GM12878 (cell line): ENCODE measurements at regions not wholly inside any gene's neighbourhood (a gene's known extent, or its start where the extent isn't known, plus 50 kb on each side); places are given as distances from the start of the nearest gene placed in this dataset.

ENCODE experiments used
- ATAC-seq: fragments of 200-7000 bp; cut with Tn5 transposase; 3 replicates; pipeline ENCODE4 v1.9.1; 2020; ENCODE audit warnings: mild to moderate bottlenecking, moderate library complexity
- BruUV-seq: library from RNA; stranded (reverse); fragments of 400-500 nt; replicated peaks from 2 replicates; lab custom pipeline; 2021; lab: Mats Ljungman, UMichigan
- CTCF ChIA-PET: fragments of 300-600 bp; sonication (Branson Sonifier 250); formaldehyde crosslinking; extraction: SDS; loops from one replicate; lab custom pipeline; 2021; ENCODE audit warnings: inconsistent platforms; lab: Yijun Ruan, JAX
- POLR2A ChIA-PET: fragments of 350-600 bp; formaldehyde crosslinking; extraction: SDS; loops from one replicate; lab custom pipeline; 2021; ENCODE audit warnings: inconsistent platforms; lab: Charles Lee
- RAD21 ChIA-PET: fragments of 300-600 bp; sonication (Branson Sonifier 250); formaldehyde crosslinking; loops from one replicate; lab custom pipeline; 2023; ENCODE audit warnings: antibody characterized with exemption; ENCODE audit not compliant: unreplicated experiment; lab: Charles Lee
- SMC1A ChIA-PET: fragments of 300-600 bp; sonication (Branson Sonifier 250); formaldehyde crosslinking; loops from one replicate; lab custom pipeline; 2023; ENCODE audit not compliant: unreplicated experiment, uncharacterized antibody; lab: Charles Lee
- DNase-seq: peaks from one replicate; pipeline ENCODE4 v3.0.0-alpha.2; 2011; ENCODE audit warnings: low read depth, low spot score
- FAIRE-seq: peaks from 3 replicates; lab custom pipeline; 2011; peaks lifted over from hg19 to GRCh38; lab: Jason Lieb, UNC
- H2AFZ ChIP-seq: 2 replicates; pipeline ENCODE4 v1.6.0; 2011; ENCODE audit warnings: low read depth, low read length, control low read depth; ENCODE audit not compliant: control insufficient read depth
- H3K27ac ChIP-seq: 2 replicates; pipeline ENCODE4 v1.5.1; 2011; ENCODE audit warnings: control low read depth; ENCODE audit not compliant: control insufficient read depth, insufficient read depth
- H3K27me3 ChIP-seq, 2 experiments: replicated peaks in 1 of 2; 2 replicates each; pipeline versions ENCODE4 v1.6.0 to v1.6.1; 2011; ENCODE audit warnings: low read length in 1 of 2; ENCODE audit not compliant: control insufficient read depth in 2 of 2, insufficient read depth in 2 of 2
- H3K36me3 ChIP-seq, 2 experiments: 2 replicates each; pipeline ENCODE4 v1.5.1; 2011; ENCODE audit warnings: low read length in 1 of 2; ENCODE audit not compliant: control insufficient read depth in 2 of 2, insufficient read depth in 2 of 2
- H3K4me1 ChIP-seq: 2 replicates; pipeline ENCODE4 v1.6.1; 2011; ENCODE audit warnings: mild to moderate bottlenecking, low read length, moderate library complexity, mixed read lengths; ENCODE audit not compliant: control insufficient read depth, insufficient read depth
- H3K4me2 ChIP-seq: 2 replicates; pipeline ENCODE4 v1.6.0; 2011; ENCODE audit warnings: control low read depth; ENCODE audit not compliant: control insufficient read depth, insufficient read depth
- H3K4me3 ChIP-seq: fragments of 200-600 bp; sonication (generic); 2 replicates; pipeline ENCODE4 v1.5.1; 2016
- H3K79me2 ChIP-seq: 2 replicates; pipeline ENCODE4 v1.6.0; 2011; ENCODE audit warnings: low read length; ENCODE audit not compliant: control insufficient read depth, insufficient read depth
- H3K9ac ChIP-seq: 2 replicates; pipeline ENCODE4 v1.8.0; 2011; ENCODE audit warnings: low read length, control low read depth, mixed read lengths; ENCODE audit not compliant: control insufficient read depth, insufficient read depth
- H3K9me3 ChIP-seq: replicated peaks from 3 replicates; pipeline ENCODE4 v1.5.1; 2011; ENCODE audit warnings: mild to moderate bottlenecking, low read length; ENCODE audit not compliant: control insufficient read depth, insufficient read depth
- H4K20me1 ChIP-seq: 2 replicates; pipeline ENCODE4 v1.6.0; 2011; ENCODE audit not compliant: control insufficient read depth, insufficient read depth
- CTCF ChIP-seq, 3 experiments: IDR thresholded peaks in 2 of 3; conservative IDR thresholded peaks in 1 of 3; 2 replicates each; pipeline ENCODE4 v1.5.1; 2011; ENCODE audit warnings: low read depth in 3 of 3, low read length in 3 of 3, mild to moderate bottlenecking in 3 of 3, control low read depth in 2 of 3, moderate library complexity in 2 of 3, inconsistent platforms in 1 of 3, mixed read lengths in 1 of 3; ENCODE audit not compliant: control insufficient read depth in 2 of 3, insufficient read depth in 1 of 3; ENCODE audit errors: extremely low read depth in 1 of 3
- E4F1 ChIP-seq: fragments of 450-650 bp; IDR thresholded peaks from 2 replicates; pipeline ENCODE4 v1.6.1; 2018; ENCODE audit warnings: borderline replicate concordance, mild to moderate bottlenecking; ENCODE audit not compliant: partially characterized antibody
- HSF1 ChIP-seq: fragments of 150-350 bp; IDR thresholded peaks from 2 replicates; pipeline ENCODE4 v1.6.1; 2014; ENCODE audit warnings: mild to moderate bottlenecking, low read depth, low read length
- MEF2B ChIP-seq: fragments of 450-650 bp; IDR thresholded peaks from 2 replicates; pipeline ENCODE4 v1.6.1; 2018; ENCODE audit warnings: mild to moderate bottlenecking, moderate library complexity; ENCODE audit not compliant: partially characterized antibody, poor library complexity, severe bottlenecking
- RCOR1 ChIP-seq: conservative IDR thresholded peaks from 2 replicates; pipeline ENCODE4 v1.6.1; 2012; ENCODE audit warnings: low read depth, low read length, improper control_type of control experiment
- SPI1 ChIP-seq: IDR thresholded peaks from 2 replicates; pipeline ENCODE4 v1.6.1; 2011; ENCODE audit warnings: low read depth, mild to moderate bottlenecking, low read length, moderate library complexity, borderline replicate concordance; ENCODE audit not compliant: insufficient read depth
- STAT1 ChIP-seq: fragments of 450-650 bp; conservative IDR thresholded peaks from 2 replicates; pipeline ENCODE4 v1.6.1; 2014; ENCODE audit warnings: antibody characterized with exemption, mild to moderate bottlenecking
- ZNF207 ChIP-seq: fragments of 450-650 bp; IDR thresholded peaks from 2 replicates; pipeline ENCODE4 v1.6.1; 2014; ENCODE audit warnings: antibody characterized with exemption, mild to moderate bottlenecking, borderline replicate concordance
- WGBS: methylation state at CpG from one replicate; pipeline ENCODE4 v1.1.6; 2016; ENCODE audit warnings: low lambda C conversion rate; ENCODE audit not compliant: insufficient replicate concordance, insufficient coverage; ENCODE audit errors: missing lambda C conversion rate; 5-methylcytosine and 5-hydroxymethylcytosine counted together
- in situ Hi-C: fragments of 300-500 bp; cut with MboI; formaldehyde crosslinking; loops from 9 replicates; pipeline ENCODE4 v1.14.3; 2018; ENCODE audit warnings: mixed read lengths
- intact Hi-C: fragments of 100-400 bp; cut with micrococcal nuclease; formaldehyde crosslinking; loops from one replicate; pipeline ENCODE4 v1.14.2; 2022; ENCODE audit not compliant: unreplicated experiment
- TF ChIP-seq, protein P1 (sequence below): IDR thresholded peaks from 2 replicates; pipeline ENCODE4 v1.6.1; 2011; ENCODE audit warnings: borderline replicate concordance, low read depth, mild to moderate bottlenecking, moderate library complexity, mixed read lengths, low read length; ENCODE audit not compliant: insufficient read depth; ENCODE audit errors: extremely low read length
- TF ChIP-seq, protein P2 (sequence below): fragments of 450-650 bp; IDR thresholded peaks from 2 replicates; pipeline ENCODE4 v1.6.1; 2017; ENCODE audit warnings: mild to moderate bottlenecking, moderate library complexity

DNA sequence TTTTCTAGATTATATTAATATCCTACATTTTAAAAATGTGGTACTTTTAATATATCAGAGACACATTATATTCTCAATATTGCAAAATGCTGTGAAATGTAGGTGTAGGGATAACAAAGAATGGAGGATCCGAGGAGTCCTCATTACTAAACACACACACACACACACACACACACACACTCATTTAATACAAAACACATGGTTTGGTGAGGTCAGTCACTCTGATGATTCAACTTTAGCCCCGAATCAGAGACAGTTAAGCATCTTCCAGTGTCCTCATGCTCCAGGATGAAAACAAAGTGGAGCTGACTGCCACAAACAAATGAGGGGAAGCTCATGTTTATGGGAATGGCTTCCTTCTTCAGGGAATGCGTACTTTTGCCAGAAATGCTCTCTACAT lies 147.5 kb downstream of the CYSLTR2 start:
- ATAC-seq (no peak), FAIRE-seq (no peak), DNase-seq (no peak)
- no peak overlapping the region for H3K27ac ChIP-seq
- CTCF ChIA-PET, result no interaction called here
- SMC1A ChIA-PET, result interaction anchor here (0.8 kb wide), 1 partner anchor 479 kb away, joined by 3 read pairs; no protein-coding TSS in a partner anchor
- no peaks in the 10 kb centered on the region for H3K4me1 ChIP-seq
- no peaks in the 10 kb centered on the region for H3K79me2 ChIP-seq
- in situ Hi-C loops, result no loop called here
- H3K4me3 ChIP-seq, result no peak overlapping the region
- intact Hi-C loops, result no loop called here
- no peaks in the 10 kb centered on the region for H3K27me3 ChIP-seq
- WGBS, result 51% methylated on average over 3 of the region's 3 CpGs
- no peaks in the 10 kb centered on the region for H4K20me1 ChIP-seq
- RAD21 ChIA-PET, result no interaction called here
- H2AFZ ChIP-seq, result no peak overlapping the region
- BruUV-seq, result no TSS peak
- no peak overlapping the region for H3K4me2 ChIP-seq
- POLR2A ChIA-PET, result no interaction called here
- no peak overlapping the region for H3K9ac ChIP-seq
- no peaks in the 10 kb centered on the region for H3K9me3 ChIP-seq
- H3K36me3 ChIP-seq, result no peaks in the 10 kb centered on the region
- TF ChIP-seq SPI1 (no peak), E4F1 (no peak), HSF1 (no peak), CTCF (IDR thresholded peaks at IDR 0.05 in 2 of 3, conservative IDR thresholded peaks at IDR 0.05 in 1 of 3; ENCODE audit: control insufficient read depth in 2 of 3, extremely low read depth in 1 of 3, insufficient read depth in 1 of 3, low read depth in 3 of 3, low read length in 3 of 3) (no peak), STAT1 (no peak), MEF2B (no peak), RCOR1 (no peak), ZNF207 (no peak)
- TF ChIP-seq, protein P1, sequence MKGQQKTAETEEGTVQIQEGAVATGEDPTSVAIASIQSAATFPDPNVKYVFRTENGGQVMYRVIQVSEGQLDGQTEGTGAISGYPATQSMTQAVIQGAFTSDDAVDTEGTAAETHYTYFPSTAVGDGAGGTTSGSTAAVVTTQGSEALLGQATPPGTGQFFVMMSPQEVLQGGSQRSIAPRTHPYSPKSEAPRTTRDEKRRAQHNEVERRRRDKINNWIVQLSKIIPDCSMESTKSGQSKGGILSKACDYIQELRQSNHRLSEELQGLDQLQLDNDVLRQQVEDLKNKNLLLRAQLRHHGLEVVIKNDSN, result no peak
- TF ChIP-seq, protein P2, sequence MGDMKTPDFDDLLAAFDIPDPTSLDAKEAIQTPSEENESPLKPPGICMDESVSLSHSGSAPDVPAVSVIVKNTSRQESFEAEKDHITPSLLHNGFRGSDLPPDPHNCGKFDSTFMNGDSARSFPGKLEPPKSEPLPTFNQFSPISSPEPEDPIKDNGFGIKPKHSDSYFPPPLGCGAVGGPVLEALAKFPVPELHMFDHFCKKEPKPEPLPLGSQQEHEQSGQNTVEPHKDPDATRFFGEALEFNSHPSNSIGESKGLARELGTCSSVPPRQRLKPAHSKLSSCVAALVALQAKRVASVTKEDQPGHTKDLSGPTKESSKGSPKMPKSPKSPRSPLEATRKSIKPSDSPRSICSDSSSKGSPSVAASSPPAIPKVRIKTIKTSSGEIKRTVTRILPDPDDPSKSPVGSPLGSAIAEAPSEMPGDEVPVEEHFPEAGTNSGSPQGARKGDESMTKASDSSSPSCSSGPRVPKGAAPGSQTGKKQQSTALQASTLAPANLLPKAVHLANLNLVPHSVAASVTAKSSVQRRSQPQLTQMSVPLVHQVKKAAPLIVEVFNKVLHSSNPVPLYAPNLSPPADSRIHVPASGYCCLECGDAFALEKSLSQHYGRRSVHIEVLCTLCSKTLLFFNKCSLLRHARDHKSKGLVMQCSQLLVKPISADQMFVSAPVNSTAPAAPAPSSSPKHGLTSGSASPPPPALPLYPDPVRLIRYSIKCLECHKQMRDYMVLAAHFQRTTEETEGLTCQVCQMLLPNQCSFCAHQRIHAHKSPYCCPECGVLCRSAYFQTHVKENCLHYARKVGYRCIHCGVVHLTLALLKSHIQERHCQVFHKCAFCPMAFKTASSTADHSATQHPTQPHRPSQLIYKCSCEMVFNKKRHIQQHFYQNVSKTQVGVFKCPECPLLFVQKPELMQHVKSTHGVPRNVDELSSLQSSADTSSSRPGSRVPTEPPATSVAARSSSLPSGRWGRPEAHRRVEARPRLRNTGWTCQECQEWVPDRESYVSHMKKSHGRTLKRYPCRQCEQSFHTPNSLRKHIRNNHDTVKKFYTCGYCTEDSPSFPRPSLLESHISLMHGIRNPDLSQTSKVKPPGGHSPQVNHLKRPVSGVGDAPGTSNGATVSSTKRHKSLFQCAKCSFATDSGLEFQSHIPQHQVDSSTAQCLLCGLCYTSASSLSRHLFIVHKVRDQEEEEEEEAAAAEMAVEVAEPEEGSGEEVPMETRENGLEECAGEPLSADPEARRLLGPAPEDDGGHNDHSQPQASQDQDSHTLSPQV, result no peak
